MM.1S (cell line): ENCODE measurements at regions not wholly inside any gene's neighbourhood (a gene's known extent, or its start where the extent isn't known, plus 50 kb on each side); places are given as distances from the start of the nearest gene placed in this dataset.

Experiments used
- EZH2 ChIP-seq: fragments of 300-600 bp; sonication (generic); optimal IDR thresholded peaks from 2 replicates; pipeline ENCODE3; 2017; ENCODE audit warnings: low read depth, mild to moderate bottlenecking, antibody characterized with exemption, low read length, mixed read lengths
- EZH2phosphoT487 ChIP-seq: fragments of 300-600 bp; sonication (generic); IDR thresholded peaks from 2 replicates; pipeline ENCODE4 v1.6.1; 2018; ENCODE audit warnings: antibody characterized with exemption, low read length
- TF ChIP-seq, protein P1 (sequence below): fragments of 300-600 bp; sonication (generic); IDR thresholded peaks from 2 replicates; pipeline ENCODE4 v1.5.1; 2016; ENCODE audit warnings: antibody characterized with exemption, low read length, mixed read lengths

DNA sequence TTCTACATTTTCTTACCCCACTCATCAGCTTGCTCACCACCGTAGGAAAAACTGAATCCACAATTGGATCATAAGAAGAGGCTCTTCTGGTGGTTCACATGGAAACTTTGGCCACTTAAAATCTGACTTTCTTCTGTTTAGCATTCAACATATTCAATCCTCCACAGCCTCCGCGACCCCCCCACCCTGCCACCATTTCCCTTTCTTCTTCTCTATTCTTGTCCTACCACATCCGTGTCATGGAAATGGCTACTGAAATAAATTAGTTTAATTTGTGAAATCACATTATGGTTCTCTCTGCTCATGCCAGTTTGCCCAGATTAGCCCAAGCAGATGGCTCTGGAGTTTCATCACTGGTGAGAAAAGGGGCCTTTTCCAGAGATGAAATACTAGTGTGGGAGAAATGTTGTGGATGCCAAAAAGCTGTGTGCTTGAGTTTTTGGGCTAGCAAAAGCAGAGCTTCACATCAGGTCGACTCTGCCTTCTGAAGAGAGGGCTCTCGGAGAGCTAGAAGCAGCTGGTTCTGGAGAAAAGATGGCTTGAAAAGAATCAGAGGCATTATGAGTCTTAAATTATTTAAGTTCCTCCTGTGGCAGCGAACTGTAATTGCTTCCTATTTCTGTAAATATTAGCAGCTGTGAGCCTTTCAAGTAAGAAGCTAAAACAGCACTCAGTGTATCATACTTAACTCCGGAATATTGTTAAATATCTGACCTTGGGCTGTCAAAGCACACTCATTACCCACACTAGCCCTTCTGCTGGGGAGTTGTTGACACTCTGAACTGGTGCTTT is 107.1 kb downstream of the MAT2B start:
- TF ChIP-seq, protein P1, sequence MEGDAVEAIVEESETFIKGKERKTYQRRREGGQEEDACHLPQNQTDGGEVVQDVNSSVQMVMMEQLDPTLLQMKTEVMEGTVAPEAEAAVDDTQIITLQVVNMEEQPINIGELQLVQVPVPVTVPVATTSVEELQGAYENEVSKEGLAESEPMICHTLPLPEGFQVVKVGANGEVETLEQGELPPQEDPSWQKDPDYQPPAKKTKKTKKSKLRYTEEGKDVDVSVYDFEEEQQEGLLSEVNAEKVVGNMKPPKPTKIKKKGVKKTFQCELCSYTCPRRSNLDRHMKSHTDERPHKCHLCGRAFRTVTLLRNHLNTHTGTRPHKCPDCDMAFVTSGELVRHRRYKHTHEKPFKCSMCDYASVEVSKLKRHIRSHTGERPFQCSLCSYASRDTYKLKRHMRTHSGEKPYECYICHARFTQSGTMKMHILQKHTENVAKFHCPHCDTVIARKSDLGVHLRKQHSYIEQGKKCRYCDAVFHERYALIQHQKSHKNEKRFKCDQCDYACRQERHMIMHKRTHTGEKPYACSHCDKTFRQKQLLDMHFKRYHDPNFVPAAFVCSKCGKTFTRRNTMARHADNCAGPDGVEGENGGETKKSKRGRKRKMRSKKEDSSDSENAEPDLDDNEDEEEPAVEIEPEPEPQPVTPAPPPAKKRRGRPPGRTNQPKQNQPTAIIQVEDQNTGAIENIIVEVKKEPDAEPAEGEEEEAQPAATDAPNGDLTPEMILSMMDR = no peak
- TF ChIP-seq EZH2phosphoT487 (no peak), EZH2 (no peak)
